Stromal cell of bone marrow (primary cell): ENCODE measurements at regions not wholly inside any gene's neighbourhood (a gene's known extent, or its start where the extent isn't known, plus 50 kb on each side); places are given as distances from the start of the nearest gene placed in this dataset.
A peak's percentile ranks its signal among the peaks of the same experiment; 100 is the strongest.

ENCODE experiments used
- DNase-seq: peaks from one replicate; pipeline ENCODE4 v3.0.0-alpha.2; 2012; ENCODE audit warnings: low read depth

DNA sequence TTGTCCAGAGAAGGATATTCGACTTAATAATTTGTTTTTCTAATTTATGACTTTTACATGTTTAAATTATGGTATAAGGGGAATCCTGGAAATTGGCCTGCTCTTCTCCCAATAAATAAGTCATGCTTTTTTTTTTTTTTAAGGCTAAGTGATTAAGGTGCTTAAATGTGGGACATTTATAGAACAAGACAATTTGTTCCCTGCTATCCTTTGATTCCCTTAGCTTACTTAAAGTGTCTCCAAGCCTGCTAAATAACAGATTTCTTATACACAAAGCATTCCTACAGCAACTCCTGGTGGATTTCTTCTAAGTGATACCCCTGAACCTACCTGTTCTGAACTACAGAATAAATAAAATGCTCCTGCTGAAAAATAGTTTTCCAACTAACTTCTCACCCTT is 233.0 kb upstream of the UGT8 start:
- no peak for DNase-seq

- DNase-seq: no peak
Observed at GRCh38 chr4:114366368-114366767, 232.2 kb upstream of the UGT8 start.

DNA sequence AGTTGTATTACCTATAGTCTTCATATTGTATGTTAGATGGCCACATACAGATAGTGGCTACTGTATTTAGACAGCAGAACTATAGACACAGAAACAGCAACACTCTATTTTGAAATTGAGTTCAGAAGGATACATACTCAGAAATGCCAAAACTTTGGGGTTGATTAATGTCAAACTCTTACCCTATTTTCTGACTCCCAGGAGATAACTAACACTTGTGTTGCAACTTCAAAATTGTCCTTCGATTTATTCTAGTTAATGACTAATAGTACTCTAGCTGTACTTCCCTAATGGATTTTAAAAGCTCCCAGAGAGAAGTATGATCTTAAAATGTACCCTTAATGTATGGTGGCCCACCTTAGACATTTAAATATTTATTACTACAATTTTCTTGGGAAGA is 229.9 kb upstream of the UGT8 start:
- no peak for DNase-seq

GRCh38 chr4:114373508-114373907 is 225.1 kb upstream of the UGT8 start:
- no peak for DNase-seq

GRCh38 chr4:114378305-114378903 is 220.2 kb upstream of the UGT8 start:
- DNase-seq: peak; percentile 42

GRCh38 chr4:114383067-114383466 is 215.5 kb upstream of the UGT8 start:
- no peak for DNase-seq

DNA sequence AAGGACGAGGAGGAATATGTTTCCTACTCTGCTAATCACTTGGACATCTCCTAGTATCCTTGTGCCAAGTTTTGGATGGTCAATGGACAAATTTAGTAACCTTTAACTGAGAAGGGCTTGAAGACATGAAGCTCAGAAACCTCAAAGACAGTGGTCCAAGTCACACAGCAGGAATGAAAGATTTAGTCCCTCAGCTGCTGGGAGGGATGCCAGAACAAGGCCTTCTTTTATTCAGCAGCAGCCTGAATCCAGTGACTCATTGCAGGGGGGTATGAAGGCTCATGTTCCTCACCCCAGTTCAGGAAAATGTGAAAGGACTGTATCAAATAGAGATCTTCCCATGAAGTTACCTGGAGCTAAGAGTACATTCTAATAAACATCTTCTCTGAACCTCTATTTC is 214.9 kb upstream of the UGT8 start:
- peak; percentile 86 for DNase-seq

GRCh38 chr4:114384629-114385028 is 214.0 kb upstream of the UGT8 start:
- peak; percentile 28 for DNase-seq

GRCh38 chr4:114385195-114385985 is 213.2 kb upstream of the UGT8 start:
- DNase-seq: no peak

- peak; percentile 17 for DNase-seq
Observed at GRCh38 chr4:114386637-114387233, 211.9 kb upstream of the UGT8 start.

GRCh38 chr4:114389070-114389685 is 209.4 kb upstream of the UGT8 start:
- DNase-seq: no peak

DNA sequence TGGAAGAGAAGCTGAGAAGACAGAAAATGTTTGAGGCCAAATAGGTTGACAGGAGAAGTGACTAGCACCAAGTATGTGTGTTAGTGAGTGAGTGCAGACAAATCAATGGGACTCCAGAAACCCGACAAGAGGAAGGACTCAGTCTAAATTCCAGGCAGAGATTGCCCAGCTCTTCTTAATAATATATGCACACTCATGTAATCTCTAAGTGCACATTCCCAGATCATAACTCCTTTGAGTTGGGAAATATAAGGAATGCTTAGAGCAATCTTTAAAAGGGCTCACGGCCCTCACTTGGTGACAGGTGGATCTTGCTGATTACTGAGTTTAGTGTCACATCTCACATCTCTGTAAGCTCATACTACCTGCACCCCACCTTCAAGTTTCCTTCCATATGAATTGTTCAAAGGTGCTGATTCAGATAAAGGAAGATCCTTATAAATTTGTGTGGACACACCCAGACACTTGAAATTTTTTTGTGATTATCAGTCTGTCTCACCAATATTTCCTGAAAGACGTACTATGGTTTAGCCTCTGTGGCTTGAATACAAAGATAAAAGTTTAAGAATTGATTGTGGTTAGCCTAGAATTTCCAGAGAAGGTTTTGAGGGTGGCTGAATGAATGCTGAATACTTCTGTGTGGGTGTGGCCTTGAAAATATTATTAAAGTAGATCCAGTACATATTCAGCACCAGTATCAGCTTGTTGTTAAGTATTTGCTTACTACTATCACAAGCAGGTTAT is 205.1 kb upstream of the UGT8 start:
- no peak for DNase-seq

GRCh38 chr4:114396808-114397207 is 201.8 kb upstream of the UGT8 start:
- no peak for DNase-seq

- no peak for DNase-seq
Observed at GRCh38 chr4:114398410-114398809, 200.2 kb upstream of the UGT8 start.

- DNase-seq: no peak
Observed at GRCh38 chr4:114399105-114399504, 199.5 kb upstream of the UGT8 start.

GRCh38 chr4:114400531-114400930 is 198.1 kb upstream of the UGT8 start:
- DNase-seq: no peak

- DNase-seq: no peak
Observed at GRCh38 chr4:114401483-114401882, 197.1 kb upstream of the UGT8 start.

DNA sequence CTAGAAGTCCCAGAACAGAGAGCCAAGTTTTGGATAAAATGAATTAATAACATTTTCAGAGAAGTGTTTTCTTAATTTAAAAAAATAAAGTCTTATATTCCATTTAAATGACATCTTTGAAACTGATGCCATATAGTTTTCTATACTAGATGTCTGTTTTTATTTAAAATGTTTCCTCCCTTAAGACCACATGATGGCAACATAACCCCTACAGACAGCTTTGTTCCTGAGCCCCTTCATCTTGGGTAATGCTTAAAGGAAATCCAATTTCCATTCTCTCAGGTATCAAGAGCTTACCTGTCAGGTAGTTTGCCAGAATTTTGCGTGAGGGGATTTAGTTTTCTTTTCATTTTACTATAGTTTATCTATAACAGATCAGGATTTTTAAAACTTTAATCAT is 181.4 kb upstream of the UGT8 start:
- DNase-seq: no peak

GRCh38 chr4:114420069-114420468 is 178.5 kb upstream of the UGT8 start:
- no peak for DNase-seq

DNA sequence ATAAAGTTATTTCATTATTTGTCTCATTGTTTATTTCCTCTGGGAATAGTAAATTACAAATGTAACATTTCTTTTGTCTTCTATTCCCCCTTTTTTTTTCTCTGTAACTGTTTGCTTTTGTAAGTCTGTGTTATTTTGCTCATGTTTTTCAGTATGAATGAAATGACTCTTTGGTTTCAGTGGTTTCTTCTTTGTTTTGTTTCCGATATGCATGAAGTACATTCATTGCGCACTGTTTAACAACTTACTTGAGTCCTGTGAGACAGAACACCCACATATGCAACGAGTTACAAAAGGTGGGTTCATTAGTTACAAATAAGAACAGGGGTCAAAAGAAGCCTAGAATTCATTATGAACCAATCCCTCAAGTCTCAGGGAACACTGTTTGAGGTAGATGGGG is 175.0 kb upstream of the UGT8 start:
- no peak for DNase-seq

- no peak for DNase-seq
Observed at GRCh38 chr4:114435116-114435515, 163.5 kb upstream of the UGT8 start.

DNA sequence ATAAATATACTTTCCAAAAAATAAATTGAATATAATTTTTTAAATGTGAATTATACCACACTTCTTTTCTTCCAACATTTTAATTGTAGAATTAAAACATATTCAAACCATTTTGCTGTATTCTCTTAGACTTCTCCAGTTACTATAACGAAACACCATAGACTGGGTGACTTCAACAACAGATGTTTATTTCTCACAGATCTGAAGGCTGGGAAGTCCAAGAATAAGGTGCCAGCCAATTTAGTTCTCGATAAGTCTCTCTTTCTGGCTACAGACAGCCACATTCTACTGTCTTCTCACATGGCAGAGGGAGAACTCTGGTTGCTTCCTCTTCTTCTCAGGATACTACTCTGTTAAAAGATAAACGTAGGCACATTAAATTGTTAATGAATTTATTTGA is 155.8 kb upstream of the UGT8 start:
- DNase-seq: no peak
